ENCODE measurements at regions not wholly inside any gene's neighbourhood (a gene's known extent, or its start where the extent isn't known, plus 50 kb on each side); places are given as distances from the start of the nearest gene placed in this dataset.

- Histone ChIP-seq H3K27ac (no peak overlapping the region), H3K4me2 (no peak overlapping the region), H4K20me1 (ENCODE audit: low read depth) (no peaks in the 10 kb centered on the region), H3K36me3 (no peaks in the 10 kb centered on the region), H3K9me3 (ENCODE audit: low read depth) (no peaks in the 10 kb centered on the region), H3K79me2 (ENCODE audit: low read depth) (no peaks in the 10 kb centered on the region), H3K4me1 (no peaks in the 10 kb centered on the region), H3K9ac (no peak overlapping the region), H3K27me3 (no peaks in the 10 kb centered on the region), H2AFZ (replicated peaks) (no peak overlapping the region), H3K4me3 (no peak overlapping the region), H3F3A (ENCODE audit: low read depth) (no peaks in the 10 kb centered on the region)
- Mint-ChIP-seq H3K9me3 (no peaks in the 10 kb centered on the region), H3K4me3 (no peak overlapping the region), H3K4me1 (peaks cover 26% of the 10 kb centered on the region), H3K27me3 (ENCODE audit: insufficient read depth, low read depth) (peaks cover 7% of the 10 kb centered on the region), H3K36me3 (no peaks in the 10 kb centered on the region), H3K27ac (no peak overlapping the region)
- DNase-seq (ENCODE audit: low spot score): no peak
- TF ChIP-seq EZH2phosphoT487 (IDR thresholded peaks at IDR 0.05) (no peak), EZH2 (IDR thresholded peaks at IDR 0.05) (no peak), CTCF (IDR thresholded peaks at IDR 0.05) (no peak)
Observed at GRCh38 chr3:72244396-72244795, 459.4 kb upstream of the PROK2 start.

- Histone ChIP-seq H3K4me1 (no peaks in the 10 kb centered on the region), H3K36me3 (no peaks in the 10 kb centered on the region), H3K9ac (no peak overlapping the region), H3K4me3 (no peak overlapping the region), H3K9me3 (ENCODE audit: low read depth) (no peaks in the 10 kb centered on the region), H3K27ac (no peak overlapping the region), H2AFZ (replicated peaks) (peak overlapping the region; percentile 55), H4K20me1 (ENCODE audit: low read depth) (no peaks in the 10 kb centered on the region), H3F3A (ENCODE audit: low read depth) (no peaks in the 10 kb centered on the region), H3K27me3 (no peaks in the 10 kb centered on the region), H3K4me2 (no peak overlapping the region), H3K79me2 (ENCODE audit: low read depth) (no peaks in the 10 kb centered on the region)
- Mint-ChIP-seq H3K36me3 (no peaks in the 10 kb centered on the region), H3K9me3 (no peaks in the 10 kb centered on the region), H3K27me3 (ENCODE audit: insufficient read depth, low read depth) (peaks cover 4% of the 10 kb centered on the region), H3K27ac (peak overlapping the region; percentile 84), H3K4me1 (peaks cover 26% of the 10 kb centered on the region), H3K4me3 (no peak overlapping the region)
- TF ChIP-seq CTCF (IDR thresholded peaks at IDR 0.05): no peak
- TF ChIP-seq EZH2phosphoT487 (IDR thresholded peaks at IDR 0.05): no peak
- TF ChIP-seq EZH2 (IDR thresholded peaks at IDR 0.05): no peak
- DNase-seq (ENCODE audit: low spot score): no peak
Observed at GRCh38 chr3:72242326-72242725, 457.4 kb upstream of the PROK2 start.

- H3K27ac Mint-ChIP-seq: no peak overlapping the region
- no peaks in the 10 kb centered on the region for H3K27me3 ChIP-seq
- H3K4me3 Mint-ChIP-seq: no peak overlapping the region
- H2AFZ ChIP-seq (replicated peaks): no peak overlapping the region
- H3K4me3 ChIP-seq: no peak overlapping the region
- H3K36me3 ChIP-seq: no peaks in the 10 kb centered on the region
- H3F3A ChIP-seq (ENCODE audit: low read depth): no peaks in the 10 kb centered on the region
- H3K4me1 Mint-ChIP-seq: peaks cover 26% of the 10 kb centered on the region
- peaks cover 6% of the 10 kb centered on the region for H3K27me3 Mint-ChIP-seq (ENCODE audit: insufficient read depth, low read depth)
- H3K4me1 ChIP-seq: no peaks in the 10 kb centered on the region
- H3K36me3 Mint-ChIP-seq: no peaks in the 10 kb centered on the region
- TF ChIP-seq CTCF (IDR thresholded peaks at IDR 0.05): no peak
- no peak for TF ChIP-seq EZH2 (IDR thresholded peaks at IDR 0.05)
- TF ChIP-seq EZH2phosphoT487 (IDR thresholded peaks at IDR 0.05): no peak
- no peaks in the 10 kb centered on the region for H3K9me3 ChIP-seq (ENCODE audit: low read depth)
- H3K9ac ChIP-seq: no peak overlapping the region
- no peaks in the 10 kb centered on the region for H4K20me1 ChIP-seq (ENCODE audit: low read depth)
- H3K27ac ChIP-seq: no peak overlapping the region
- DNase-seq (ENCODE audit: low spot score): no peak
- H3K9me3 Mint-ChIP-seq: no peaks in the 10 kb centered on the region
- H3K4me2 ChIP-seq: no peak overlapping the region
- no peaks in the 10 kb centered on the region for H3K79me2 ChIP-seq (ENCODE audit: low read depth)
Observed at GRCh38 chr3:72241525-72241924, 456.6 kb upstream of the PROK2 start.
